Kidney glomerular epithelial cell (primary cell): ENCODE measurements at regions not wholly inside any gene's neighbourhood (a gene's known extent, or its start where the extent isn't known, plus 50 kb on each side); places are given as distances from the start of the nearest gene placed in this dataset.
"Not testable (repeated sequence)": the region's sequence is repeated elsewhere in the genome, so short reads cannot be mapped to it uniquely, and the experiment has no call there.

Experiments used
- DNase-seq: peaks from one replicate; lab custom pipeline; 2025; lab: John Stamatoyannopoulos, UW

DNA sequence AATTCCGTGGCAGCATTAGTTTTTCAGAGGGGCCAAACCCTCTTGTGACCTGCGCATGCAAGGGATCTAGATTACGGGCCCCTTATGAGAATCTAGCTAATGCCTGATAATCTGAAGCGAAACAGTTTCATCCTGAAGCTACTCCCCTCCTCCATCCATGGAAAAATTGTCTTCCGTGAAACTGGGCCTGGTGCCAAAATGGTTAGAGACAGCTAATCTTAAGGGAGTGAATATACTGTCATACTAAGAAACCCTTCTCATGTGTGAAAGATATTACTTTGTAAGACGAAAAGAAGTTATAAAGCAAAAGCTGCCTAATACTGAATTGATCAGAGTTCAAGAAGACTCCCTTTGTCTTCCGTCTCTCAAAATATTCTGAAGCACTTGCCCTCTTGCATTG, 166.3 kb downstream of the DUSP10 start:
- peak; percentile 34 for DNase-seq

DNA sequence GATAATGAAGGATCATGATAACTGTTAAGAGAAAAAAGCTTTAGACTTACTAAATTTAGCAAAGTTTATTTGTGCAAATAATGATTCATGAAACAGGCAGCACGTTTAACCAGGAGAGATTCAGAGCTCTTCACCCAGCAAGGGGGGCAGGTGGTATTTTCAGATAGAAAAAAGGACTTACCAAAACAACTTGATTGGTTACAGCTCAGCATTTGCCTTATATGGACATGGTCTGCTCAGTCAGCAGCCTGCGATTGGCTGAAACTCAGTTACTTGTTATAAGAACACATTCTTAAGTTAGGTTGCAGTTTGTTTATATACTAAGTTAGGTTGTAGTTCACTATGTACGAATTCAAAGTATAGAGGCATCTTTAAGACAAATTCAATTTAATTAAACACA, 165.6 kb downstream of the DUSP10 start:
- peak; percentile 22 for DNase-seq

DNA sequence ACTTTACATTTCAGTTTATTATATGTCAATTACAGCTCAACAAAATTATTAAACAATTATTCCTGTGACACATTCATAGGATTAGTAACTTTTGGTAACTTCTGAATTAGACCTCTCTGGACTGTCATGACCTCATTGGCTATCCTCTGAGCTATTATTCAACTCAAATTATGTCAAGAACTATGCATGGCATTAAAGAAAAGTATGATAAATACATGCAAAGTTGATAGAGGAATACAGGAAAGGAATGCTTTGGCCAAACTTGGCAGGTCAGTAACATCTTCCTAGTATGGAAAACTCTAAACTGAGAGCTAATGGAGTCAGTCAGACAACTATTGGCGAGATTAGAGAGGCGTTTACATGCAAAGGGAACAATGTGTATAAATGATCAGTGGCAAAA, 158.4 kb downstream of the DUSP10 start:
- no peak for DNase-seq

DNA sequence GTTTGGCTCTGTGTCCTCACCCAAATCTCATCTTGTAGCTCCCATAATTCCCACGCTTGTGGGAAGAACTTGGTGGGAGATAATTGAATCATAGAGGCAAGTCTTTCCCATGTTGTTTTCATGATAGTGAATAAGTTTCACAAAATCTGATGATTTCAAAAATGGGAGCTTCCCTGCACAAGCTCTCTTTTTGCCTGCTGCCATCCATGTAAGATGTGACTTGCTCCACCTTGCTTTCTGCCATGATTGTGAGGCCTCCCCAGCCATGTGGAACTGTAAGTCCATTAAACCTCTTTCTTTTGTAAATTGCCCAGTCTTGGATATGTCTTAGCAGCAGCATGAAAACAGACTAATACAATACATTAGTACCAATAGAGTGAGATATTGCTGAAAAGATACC, 154.9 kb downstream of the DUSP10 start:
- DNase-seq, result not testable (repeated sequence)

DNA sequence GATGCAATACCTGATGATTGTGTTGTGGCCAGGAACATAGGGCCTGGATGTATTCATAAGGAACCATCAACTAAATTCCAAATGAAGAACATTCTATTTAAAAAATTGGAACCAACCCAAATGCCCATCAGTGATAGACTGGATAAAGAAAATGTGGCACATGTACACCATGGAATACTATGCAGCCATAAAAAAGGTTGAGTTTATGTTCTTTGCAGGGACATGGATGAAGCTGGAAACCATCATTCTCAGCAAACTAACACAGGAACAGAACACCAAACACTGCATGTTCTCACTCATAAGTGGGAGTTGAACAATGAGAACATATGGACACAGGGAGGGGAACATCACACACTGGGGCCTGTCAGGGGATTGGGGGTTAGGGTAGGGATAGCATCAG, 150.6 kb downstream of the DUSP10 start:
- not testable (repeated sequence) for DNase-seq

DNA sequence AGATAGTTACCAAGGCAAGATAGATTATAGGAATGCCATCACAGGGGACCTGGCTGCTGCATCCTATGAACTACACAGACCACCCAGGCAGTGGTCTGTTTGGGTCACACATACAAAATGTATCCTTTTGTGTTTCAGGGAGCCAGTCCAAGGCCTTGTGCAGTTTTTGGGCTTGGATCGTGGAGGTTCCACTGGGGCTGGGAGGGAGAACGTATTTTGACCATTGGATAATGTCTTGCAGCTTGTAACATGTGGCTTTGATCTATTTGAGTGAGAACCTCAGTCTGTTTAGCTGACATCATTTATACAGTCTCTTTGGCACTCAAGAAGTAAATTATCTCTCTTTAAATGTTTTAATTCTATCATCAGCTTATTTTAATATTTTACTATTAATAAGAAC, 147.3 kb downstream of the DUSP10 start:
- DNase-seq, result no peak

DNA sequence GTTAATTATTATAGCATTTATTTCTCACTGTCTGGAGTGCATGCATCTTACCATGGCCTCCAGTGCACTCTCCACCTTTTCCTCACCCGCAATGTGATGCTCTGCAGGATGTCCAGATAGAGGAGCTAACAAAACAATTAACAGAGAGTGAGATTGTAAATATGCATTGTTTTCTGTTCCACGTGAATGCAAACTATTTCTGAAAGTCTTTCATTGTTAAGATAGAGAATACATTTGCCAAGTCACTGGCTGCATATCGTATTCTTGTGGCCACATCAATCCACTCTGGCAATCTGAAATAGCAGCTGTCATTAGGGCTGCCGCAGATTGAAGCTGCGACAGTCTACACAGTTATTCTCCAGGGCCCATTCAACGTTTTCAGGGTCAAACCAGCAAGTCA, 143.8 kb downstream of the DUSP10 start:
- no peak for DNase-seq

DNA sequence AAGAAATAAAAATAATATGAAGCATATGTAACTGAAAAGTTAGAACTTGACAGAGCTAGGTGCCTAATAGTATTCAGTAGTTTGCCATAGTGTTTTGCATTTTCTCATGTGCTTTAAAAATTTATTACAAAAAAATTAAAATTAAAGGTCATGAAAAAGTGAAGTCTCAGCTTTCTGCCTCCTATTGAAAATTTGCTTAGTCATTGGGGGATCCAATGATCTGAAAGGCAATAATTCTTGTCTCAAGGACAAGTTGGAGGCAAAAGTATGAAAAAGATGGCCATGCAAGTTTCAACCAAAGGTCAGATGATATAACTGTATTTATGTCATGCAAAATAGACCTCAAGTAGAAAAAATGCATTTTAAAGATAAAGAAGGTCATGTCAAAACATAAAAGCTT, 140.7 kb downstream of the DUSP10 start:
- no peak for DNase-seq

DNA sequence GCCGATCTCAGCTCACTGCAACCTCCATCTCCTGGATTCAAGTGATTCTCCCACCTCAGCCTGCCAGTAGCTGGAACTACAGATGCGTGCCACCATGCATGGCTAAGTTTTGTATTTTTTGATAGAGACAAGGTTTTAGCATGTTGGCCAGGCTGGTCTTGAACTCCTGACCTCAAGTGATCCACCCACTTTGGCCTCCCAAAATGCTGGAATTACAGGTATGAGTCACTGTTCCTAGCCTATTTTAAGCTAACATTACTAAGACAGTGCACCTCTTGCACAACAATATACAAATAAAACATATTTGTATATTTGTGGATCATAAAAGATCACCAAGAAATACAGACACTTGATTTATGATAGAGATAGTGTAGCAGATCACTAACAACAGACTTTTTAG, 139.1 kb downstream of the DUSP10 start:
- no peak for DNase-seq

DNA sequence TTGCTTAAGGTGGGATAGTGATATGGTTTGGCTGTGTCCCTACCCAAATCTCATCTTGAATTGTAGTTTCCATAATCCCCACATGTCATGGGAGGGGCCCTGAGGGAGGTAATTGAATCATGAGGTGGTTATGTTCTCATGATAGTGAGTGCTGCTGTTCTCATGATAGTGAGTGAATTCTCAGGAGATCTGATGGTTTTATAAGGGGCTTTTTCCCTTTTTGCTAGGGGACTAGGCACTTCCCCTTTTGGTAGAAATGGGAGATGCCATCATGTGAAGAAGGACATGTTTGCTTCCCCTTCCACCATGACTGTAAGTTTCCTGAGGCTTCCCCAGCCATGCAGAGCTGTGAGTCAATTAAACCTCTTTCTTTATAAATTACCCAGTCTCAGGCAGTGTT, 137.5 kb downstream of the DUSP10 start:
- DNase-seq, result not testable (repeated sequence)

DNA sequence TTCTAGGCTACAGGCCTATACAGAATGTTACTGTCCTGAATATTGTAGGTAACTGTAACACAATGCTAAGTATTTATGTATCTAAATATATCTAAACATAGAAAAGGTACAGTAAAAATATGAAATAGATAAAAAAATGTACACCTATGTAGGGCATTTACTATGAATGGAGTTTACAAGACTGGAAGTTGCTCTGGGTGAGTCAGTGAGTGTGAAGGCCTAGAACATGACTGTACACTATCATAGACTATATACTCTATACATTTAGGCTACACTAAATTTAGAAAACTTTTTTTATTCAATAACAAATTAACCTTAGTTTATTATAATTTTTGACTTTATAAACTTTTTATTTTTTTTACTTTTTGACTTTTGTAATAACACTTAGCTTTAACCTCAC, 136.9 kb downstream of the DUSP10 start:
- DNase-seq, result no peak

DNA sequence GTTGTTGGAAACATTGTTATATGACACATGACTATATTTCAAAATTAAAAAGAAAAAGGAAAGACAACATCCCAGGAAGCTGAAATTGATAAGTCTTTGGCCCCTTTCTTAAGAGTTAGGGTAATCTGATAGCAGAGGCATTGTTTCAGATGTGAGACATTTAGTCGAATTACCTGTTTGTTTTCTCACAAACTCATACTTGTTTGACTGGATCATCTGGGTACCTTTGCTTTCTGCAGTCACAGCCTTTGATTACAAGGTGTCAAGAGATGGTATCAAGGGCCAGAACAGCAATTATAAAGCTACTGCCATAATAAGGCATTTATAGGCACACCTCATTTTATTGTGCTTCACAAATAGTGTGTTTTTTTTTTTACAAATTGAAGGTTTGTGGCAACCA, 136.3 kb downstream of the DUSP10 start:
- DNase-seq, result no peak

DNA sequence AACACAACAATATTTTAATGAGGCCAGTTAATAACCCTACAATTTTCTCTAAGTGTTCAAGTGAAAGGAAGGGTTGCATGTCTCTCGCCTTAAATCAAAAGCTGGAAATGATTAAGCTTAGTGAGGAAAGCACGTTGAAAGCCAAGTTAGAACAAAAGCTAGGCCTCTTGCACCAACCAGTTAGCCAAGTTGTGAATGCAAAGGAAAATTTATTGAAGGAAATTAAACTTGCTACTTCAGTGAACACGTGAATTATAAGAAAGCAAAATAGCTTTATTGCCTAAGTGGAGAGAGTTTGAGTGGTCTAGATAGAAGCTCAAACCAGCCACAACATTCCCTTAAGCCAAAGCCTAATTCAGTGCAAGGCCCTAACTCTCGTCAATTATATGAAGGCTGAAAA, 135.6 kb downstream of the DUSP10 start:
- DNase-seq, result no peak

DNA sequence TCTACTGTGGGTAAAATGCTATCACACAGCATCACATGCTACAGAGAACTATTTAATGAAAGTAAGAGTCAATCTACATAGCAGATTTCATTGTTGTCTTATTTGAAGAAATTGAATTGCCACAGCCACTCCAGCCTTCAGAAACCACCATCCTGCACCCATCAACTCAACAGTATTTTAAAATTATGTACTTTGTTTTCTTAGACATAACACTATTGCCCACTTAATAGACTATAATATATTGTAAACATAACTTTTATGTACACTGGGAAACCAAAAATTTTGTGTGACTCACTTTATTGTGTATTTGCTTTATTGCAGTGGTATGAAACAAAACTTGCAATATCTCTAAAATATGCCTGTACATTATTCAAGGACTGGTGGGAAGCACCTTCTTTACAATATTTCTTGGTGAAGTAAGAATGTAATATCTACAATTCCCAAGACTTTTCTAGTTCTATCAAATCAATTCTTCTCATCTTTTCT, 133.0 kb downstream of the DUSP10 start:
- no peak for DNase-seq

DNA sequence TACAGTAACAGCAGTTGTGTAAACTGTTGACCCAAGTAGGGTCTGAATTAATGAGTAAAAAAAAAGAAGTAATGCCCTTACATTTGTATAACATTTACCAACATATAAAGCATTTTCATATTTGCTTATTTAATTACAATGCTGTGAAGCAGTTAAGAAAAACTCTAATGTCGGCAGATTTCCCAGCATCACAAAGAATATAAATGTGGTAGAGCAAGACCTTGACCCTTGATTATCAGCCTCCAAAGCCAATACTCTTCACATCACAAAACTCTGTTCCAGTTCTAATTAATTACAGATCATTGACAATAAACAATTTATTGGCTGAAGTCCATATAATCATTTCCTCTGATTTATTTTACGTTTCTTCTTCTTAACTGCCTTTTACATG, 130.2 kb downstream of the DUSP10 start:
- DNase-seq, result no peak

DNA sequence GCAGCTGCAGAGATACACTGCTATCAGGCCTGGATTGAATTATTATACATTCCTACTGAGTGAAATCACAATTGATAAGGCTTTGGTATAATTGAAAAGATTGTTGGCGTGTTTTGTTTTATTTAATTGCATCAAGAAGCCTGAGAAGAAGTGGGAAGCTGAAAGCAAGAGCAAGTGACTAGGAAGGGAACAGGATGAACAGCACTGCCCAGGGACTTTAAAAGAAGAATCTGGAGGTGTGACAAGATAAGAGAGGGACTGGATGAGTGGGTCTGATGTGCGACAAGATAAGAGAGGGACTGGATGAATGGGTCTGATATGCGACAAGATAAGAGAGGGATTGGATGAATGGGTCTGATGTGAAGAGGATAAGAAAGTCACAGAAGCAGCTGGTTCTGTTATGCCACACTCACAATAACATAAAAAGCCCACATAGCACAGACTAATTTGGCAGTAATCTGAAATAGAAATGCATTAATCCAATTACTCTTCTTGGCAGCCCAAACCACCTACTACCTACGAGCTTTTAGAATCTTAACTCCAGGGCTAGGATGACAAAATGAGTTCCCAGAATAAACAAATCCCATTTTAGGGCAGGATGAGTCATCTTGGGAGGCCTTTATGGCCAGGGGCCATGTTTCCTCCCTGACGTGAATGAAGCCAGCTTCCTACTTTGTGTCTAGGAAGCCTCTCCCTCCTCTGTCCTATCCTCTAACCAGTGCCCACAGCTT, 129.7 kb downstream of the DUSP10 start:
- peak; percentile 40 for DNase-seq

DNA sequence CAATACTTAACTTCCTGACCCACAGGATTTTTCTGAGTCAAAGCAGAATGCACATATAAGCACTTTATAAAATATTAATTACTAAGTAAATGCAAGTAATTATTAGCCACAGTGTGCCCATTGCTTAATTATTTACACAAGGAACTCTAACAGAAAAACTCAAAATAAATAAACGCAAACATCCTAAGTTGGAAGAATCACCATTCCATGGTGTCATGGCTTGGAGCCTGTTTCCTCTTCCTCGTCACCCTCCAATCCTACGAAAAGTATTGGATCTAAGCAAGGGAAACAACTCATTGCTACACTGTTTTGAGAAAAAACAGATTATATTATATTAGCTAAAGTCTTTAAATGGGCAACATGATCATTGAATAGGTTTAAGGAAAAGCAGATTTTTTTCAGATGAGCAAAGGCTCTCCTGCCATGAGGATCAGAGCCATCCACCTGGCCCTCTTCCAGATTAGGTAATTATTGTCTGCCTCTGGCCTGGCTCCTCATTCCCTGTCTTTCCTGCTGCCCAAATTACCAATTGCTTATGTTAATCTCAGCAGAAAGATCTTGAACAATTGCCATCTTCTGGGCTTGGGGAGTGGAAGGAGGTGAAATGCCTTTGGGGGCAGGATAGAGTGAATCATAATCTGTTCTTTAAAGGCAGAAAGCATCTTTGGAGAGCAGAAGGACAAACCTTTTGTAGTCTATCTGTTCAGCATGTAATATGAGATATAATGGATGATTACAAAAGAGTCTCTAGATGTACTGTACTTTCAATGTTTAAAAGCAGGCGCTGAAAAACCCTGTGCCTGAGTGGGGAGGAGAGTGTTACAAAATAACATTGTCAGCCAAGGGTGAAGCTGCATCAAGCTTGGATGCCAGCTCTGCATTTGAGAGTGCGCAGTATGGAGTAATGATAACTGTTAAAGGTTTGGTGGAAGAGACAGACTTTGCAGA, 121.2 kb downstream of the DUSP10 start:
- peak; percentile 78 for DNase-seq

DNA sequence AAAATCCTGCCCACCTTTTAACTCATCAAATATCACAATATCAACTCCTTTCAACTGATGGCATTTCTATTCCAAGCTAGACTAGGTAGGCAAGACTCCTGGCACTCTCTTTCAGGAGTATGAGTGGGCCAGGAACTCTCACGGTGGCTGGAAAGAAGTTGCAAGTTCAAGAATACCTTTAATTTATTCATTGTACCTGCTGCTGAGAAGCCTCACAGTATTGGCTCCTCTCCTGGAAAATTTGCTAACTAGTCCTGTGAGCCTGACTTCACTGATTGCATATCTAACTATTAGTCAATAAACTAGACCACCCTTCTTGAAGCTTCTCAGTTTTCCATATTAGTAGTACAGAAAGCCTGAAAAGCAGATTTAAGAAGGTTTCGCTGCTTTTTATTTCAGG, 120.2 kb downstream of the DUSP10 start:
- DNase-seq, result no peak

DNA sequence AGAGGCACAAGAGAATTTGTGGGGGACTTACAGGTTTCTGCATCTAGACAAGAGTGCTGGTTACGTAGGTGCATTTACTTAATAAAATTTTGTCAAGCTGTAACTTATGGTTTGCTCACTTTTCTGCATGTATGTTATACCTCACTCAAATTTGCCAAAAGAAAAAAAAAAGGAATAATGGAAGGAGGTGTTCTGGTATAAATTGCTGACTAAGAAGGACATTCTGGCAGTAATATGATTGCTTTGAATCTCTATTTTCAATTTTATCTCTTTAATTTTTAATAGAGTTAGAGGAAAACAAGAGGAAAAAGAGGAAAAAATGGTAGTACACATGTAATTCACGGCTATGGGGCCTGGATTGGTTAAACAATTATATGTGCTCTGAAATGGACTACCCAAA, 119.5 kb downstream of the DUSP10 start:
- DNase-seq, result no peak

DNA sequence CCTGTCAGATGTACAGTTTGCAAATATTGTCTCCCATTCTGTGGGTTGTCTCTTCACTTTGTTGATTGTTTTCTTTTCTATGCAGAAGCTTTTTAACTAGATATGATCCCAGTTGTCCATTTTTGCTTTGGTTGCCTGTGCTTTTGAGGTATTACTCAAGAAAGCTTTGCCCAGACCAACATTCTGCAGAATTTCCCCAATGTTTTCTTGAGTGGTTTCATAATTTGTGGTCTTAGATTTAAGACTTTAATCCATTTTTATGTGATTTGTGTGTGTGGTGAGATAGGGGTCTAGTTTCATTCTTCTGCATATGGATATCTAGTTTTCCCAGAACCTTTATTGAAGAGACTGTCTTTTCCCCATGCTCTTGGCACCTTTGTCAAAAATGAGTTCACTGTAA, 116.9 kb downstream of the DUSP10 start:
- DNase-seq, result no peak

DNA sequence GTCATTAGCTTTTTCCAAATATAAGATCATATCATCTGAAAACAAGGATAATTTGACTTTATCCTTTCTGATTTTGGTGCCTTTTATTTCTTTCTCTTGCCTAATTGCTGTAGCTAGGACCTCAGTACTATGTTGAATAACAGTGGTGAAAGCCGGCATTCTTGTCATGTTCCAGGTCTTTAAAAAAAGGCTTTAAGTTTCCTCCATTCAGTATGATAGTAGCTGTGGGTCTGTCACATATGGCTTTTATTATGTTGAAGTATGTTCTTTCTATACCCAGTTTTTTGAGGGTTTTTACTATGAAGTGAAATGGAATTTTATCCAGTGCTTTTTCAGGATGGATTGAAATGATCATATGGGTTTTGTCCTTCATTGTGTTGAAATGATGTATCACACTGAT, 115.8 kb downstream of the DUSP10 start:
- no peak for DNase-seq

DNA sequence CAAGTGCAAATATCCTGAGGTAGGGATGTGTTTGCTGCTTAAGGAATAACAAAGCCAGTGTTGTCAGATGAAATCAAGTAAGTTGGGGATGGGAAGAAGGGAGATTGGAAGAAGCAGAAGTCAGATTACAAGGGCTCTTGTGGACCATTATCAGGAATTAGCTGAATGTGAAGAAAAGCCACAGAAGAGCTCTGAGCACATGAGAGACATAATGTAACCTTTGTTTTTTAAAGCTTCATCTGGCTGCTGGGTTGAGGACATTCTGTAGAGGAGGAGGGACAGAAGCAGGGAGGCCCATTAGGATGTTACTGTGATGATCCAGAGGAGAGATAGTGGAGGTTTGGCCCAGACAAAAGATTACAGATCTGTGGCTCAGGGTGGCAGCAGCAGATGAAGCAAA, 111.7 kb downstream of the DUSP10 start:
- DNase-seq, result no peak

DNA sequence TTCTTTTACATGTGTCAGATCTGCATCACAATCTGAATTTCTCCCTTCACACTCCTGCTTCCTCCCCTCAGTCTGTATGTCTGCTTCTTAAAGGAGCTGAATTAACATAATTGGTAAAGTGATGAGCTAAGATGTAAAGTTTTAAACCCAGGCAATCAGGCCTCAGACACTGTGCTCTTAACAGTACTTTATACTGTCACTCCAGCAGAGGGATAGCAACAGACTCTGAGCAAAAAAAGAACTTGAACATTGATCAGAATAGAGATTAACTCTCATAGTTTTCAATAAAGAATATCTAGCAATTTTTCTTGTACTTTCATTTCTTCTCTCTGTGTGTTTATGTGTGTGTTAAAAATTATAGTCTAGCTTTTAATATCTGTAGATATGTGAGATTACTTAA, 110.3 kb downstream of the DUSP10 start:
- DNase-seq, result no peak
